GM18517 (cell line): ENCODE measurements at regions not wholly inside any gene's neighbourhood (a gene's known extent, or its start where the extent isn't known, plus 50 kb on each side); places are given as distances from the start of the nearest gene placed in this dataset.

ENCODE experiments used
- ATAC-seq: cut with Tn5 transposase; IDR thresholded peaks from one replicate; pipeline ENCODE4 v1.9.1; 2021; ENCODE audit warnings: mild to moderate bottlenecking, moderate library complexity; ENCODE audit not compliant: unreplicated experiment

- ATAC-seq: no peak
These were observed 298.0 kb upstream of the TANK start for GRCh38 chr2:160862226-160862625.

GRCh38 chr2:160868891-160869290 lies 291.3 kb upstream of the TANK start:
- no peak for ATAC-seq

DNA sequence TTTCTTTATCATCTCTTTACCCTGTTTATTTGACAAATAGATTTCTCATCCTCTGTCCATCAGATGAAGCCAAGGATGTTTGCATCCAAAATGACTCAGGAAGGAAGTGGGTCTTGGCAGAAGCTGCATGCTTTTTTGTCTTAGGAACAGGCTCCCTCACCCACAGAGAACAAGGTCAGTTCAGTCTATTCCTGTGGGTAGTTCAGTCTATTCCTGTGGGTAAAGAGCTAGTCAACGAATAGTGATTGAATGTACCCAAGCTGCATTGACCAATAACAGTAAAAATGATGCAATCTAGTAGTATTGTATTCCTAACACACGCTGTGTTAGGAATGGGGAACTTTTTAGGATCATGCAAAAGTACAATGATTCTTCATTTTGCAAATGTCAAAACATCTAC lies 290.8 kb upstream of the TANK start:
- no peak for ATAC-seq

GRCh38 chr2:160870729-160871465 lies 289.3 kb upstream of the TANK start:
- no peak for ATAC-seq

DNA sequence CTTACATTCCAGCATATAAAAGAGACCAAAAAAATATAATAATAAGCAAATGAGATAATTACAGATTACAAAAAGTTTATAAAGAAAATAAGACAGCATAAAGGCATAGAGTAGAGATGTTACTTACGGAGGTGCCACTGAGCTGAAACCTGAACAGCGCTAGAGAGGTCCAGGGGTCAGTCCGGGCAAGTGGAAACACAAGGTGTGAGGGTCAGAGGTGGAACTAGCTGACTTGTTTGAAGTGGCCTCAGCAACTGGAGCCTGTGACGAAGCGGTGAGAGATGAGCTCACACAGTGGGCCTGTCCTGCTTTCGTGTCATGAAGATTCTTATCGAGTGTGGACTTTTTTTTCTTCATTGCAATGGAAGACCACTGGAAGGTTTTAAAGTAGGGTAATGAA lies 288.3 kb upstream of the TANK start:
- ATAC-seq: no peak

GRCh38 chr2:160876029-160876428 lies 284.2 kb upstream of the TANK start:
- ATAC-seq: no peak

DNA sequence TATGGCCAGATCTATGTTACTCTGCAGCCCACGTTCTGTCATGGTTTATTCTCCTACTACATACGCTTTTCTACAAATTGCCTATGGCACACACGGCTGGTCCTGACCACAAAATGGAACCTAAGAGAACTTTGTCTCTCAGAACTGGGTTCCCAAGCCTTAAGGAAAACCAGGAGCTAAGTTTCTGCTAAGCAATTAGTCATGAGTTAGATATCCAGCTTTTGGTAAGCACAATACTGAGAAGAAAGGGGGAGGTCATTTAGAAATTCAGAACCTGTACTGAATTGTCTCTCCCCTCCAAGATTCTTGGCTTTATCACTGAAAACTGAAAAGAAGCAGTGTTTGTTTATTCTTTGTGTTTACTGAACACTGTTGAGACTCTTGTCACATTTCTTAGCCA lies 283.5 kb upstream of the TANK start:
- no peak for ATAC-seq

DNA sequence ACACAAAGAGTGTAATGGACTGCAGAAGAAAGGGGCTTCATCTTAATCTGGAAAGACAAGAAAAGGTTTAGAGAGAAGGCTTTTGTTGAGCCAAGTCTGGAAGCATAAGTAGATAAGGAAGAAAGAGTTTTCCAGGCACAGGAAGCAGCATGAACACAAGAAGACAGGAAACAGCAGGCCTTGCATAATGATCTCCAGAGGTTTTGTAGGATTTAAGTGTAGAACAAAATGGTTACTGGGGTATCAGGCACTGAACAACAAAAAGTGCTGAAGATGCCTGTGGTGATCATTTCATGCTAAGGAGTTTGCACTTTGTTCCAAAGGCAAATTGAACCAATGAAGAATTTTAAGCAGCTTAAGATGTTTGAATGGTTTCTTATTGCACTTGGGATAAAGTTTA lies 281.6 kb upstream of the TANK start:
- ATAC-seq: no peak

DNA sequence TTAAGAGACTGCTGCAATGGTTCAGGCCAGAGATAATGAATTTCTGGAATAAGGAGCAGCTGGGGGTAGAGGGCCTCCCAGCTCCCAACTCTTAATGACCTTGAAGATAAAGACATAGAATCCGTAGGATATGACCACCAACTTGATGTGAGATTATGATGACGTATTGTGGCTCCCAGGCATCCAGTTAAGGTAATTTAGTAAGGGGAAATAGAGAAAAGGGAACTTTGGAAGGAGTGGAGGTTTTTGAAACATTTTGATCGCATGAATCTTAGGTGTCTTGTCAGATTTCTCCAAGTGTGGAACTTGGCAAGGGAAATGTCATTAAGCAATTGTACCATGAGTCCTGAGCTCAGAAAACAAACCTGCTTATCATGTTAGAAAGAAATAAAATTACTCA lies 277.3 kb upstream of the TANK start:
- no peak for ATAC-seq

- ATAC-seq: no peak
These were observed 276.2 kb upstream of the TANK start for GRCh38 chr2:160884056-160884455.

- ATAC-seq: no peak
These were observed 270.6 kb upstream of the TANK start for GRCh38 chr2:160889439-160890170.

DNA sequence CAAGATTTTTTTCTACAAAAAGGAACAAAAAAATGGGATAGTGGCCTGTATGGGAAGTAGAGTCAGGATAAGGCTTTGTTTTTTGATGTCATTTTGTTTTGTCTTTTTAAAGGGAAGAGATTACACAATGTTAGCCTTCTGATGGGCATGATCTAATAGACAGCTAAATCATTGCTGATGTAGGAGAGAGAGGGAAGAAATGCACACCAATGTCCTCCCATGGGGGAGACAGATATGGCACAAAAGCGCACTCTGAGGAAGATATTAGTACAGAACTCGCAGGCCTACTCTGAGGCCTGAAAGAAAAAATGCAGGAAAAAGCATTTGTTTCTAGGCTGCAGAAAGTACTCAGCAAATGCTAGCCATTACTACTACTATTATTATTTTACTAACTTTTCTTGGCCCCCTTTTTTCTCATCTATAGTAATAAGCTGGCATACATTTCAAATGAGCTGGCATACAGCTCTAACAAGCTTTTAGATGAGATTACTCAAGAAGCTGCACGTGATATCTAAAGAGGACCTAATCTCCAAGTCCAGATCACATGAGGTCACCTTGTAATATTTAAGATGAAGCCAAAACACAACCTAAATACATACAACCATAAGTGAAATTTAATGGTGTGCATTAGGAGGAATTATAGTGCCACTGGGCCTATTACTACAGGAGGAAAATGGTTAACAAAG lies 269.4 kb upstream of the TANK start:
- ATAC-seq: no peak

DNA sequence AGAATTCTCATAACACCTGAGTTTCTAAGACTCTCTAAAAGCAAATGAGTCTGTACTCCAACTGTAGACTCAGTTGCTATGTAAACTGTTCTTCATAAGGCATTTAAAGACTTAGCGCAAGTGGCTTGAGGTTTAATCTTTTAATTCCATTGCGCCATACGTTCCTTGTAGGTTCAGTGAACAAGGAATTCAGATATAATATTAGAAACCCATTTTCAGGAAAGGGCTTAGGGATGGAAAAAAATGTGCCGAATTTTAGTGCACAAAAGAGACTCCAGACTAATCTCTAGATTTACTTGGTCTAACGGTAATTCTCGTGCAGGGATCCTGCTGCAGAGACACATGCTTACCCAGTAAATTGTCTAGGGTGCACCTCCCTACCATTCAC lies 268.9 kb upstream of the TANK start:
- ATAC-seq: no peak

GRCh38 chr2:160892204-160892603 lies 268.0 kb upstream of the TANK start:
- no peak for ATAC-seq

DNA sequence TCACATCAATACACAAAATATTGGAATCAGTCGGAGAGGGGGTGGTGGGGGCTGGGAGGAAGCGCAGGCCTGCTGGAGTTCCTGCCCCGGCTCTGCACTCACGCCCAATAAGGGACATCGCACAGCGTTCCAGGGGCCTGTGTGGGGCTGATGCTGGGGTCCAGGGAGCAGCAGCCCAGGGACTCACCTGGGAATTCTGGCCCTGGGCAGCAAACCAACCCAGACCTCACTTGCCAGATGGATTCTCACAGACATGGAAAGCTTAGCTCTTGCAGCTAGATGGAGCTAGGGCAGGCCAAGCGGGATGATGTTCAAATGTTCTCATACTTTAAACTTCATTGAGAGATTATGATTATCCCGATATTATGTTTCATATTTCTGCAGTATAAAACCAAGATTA lies 266.6 kb upstream of the TANK start:
- no peak for ATAC-seq

- ATAC-seq: no peak
These were observed 261.5 kb upstream of the TANK start for GRCh38 chr2:160898581-160899307.

DNA sequence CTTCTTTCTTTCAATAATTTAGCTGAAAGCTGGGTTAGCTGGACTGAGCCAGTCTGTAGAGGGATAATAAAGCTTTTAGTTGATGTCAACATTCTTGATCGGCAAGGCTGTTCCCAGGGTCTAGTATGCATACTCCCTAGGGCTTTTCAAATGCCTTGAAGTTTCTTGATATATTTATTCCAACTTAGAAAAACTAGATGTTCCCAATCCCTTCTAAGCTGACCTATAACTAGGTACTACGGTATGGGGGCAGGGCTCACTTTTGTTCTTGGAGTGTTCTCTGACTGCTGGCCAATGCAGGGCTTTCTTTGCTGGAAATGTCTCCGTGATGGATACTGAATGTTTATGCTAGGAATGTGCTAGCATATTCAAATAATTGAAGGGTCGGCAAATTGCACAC lies 258.6 kb upstream of the TANK start:
- no peak for ATAC-seq

DNA sequence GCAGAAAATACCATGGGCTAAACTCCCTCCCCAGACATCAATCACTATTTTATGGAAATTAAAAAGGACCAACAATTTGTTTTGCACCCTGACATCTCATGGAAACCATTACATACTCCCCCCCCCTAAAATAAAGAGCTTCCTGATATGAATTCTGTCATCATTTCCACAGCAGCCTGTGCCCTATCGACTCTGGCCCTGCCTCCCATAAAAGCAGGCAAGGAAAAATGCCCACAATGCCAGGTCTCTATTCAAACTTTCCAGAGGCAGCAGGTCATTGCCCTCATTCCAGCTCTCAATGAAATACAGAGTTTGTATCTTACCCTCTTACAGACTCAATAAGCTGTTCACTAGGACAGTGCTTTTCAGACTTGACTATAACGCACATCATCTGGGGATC lies 254.4 kb upstream of the TANK start:
- no peak for ATAC-seq

GRCh38 chr2:160906878-160907277 lies 253.3 kb upstream of the TANK start:
- ATAC-seq: no peak

DNA sequence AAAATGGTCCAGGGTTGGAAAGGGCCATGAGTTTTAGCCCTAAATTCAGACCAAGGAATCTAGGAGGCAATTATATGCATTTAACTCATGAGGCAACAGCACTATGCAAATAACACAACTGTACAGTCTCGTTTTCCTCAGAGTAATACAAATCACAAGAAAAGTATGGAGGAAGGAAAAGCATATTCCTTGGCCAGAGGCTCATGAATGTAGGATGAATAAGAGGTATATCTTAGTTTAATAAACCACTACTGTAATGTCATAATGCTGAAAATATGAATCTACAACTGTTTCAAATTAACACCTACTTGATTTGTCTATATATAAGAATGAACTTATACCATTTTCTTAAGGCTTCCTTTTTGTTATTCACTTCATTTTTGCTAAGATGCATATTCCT lies 252.5 kb upstream of the TANK start:
- ATAC-seq: no peak

DNA sequence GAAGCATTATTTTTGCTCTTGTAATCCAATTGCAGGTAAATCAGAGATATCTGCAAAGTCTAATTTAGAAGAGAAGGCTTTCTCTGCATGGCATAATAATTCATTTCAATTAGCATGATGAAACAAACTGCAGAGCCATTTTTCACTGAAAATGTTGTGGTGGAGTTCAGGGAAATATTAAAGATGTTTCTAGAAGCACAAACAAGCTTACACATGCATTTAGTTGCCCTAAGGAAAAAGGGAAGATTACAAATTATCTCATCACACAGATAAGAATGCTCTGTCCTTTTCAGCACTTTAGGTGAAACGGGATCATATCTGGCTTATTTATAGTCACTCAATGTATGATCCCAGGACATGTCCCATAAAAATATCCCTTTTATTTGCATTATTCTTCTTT lies 252.1 kb upstream of the TANK start:
- no peak for ATAC-seq
